OCI-LY3 (cell line): ENCODE measurements at regions not wholly inside any gene's neighbourhood (a gene's known extent, or its start where the extent isn't known, plus 50 kb on each side); places are given as distances from the start of the nearest gene placed in this dataset.

Experiments
- CTCF ChIP-seq: fragments of 200-600, 300-600 bp; sonication (generic); IDR thresholded peaks from 2 replicates; pipeline ENCODE4 v1.5.1; 2014; ENCODE audit warnings: antibody characterized with exemption, low read length, low read depth
- EZH2phosphoT487 ChIP-seq: fragments of 200-600 bp; shearing (Covaris generic); IDR thresholded peaks from 2 replicates; pipeline ENCODE4 v1.6.1; 2018; ENCODE audit warnings: antibody characterized with exemption, mixed run types, low read depth

DNA sequence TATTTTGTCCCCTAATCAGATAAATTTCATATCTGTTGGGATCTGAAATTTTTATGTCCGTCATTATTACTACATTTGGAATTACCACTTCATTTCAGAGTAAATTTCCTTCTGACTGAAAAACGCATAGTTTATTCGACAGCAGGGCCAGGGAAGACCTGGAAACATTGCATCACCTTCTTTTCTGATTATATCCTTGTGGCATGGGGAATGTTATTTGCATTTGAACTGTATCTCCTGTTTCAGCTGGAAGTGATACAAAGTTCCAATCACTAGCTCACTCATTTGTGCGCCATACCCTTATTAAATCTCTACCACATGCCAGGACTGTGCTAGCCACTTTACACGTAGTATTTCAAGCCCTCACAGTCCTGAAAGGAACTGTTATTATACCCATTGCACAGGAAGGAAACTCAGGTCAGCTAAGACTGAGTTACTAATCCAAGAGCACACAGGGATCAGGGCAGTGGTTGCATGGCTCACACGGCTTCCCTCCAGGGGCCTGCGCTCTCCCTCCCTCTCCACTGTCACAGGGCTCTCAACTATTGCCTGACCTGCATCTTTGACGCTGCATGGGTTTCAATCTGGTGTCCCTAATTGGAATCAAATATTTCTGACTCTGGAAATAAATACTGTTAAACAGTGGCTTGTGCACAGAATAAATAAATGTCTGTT is 84.4 kb upstream of the NANOS1 start:
- TF ChIP-seq EZH2phosphoT487 (no peak), CTCF (no peak)
